HL-60 (cell line): ENCODE measurements at regions not wholly inside any gene's neighbourhood (a gene's known extent, or its start where the extent isn't known, plus 50 kb on each side); places are given as distances from the start of the nearest gene placed in this dataset.

ENCODE experiments used
- DNase-seq, 2 experiments: peaks; one replicate each; pipeline ENCODE4 v3.0.0-alpha.2; 2010 to 2020; ENCODE audit warnings: low read depth in 1 of 2, low spot score in 1 of 2
- H3K27ac ChIP-seq: fragments of 250-450 bp; sonication (Bioruptor Pico); replicated peaks from 2 replicates; pipeline ENCODE4 v1.5.1; 2020; ENCODE audit warnings: mild to moderate bottlenecking, moderate library complexity
- H3K27me3 ChIP-seq: fragments of 250-450 bp; sonication (Bioruptor Pico); 2 replicates; pipeline ENCODE4 v1.5.1; 2021; ENCODE audit warnings: mild to moderate bottlenecking, moderate library complexity; ENCODE audit not compliant: insufficient read depth, poor library complexity, severe bottlenecking
- H3K4me3 ChIP-seq: replicated peaks from 2 replicates; pipeline ENCODE4 v1.5.1; 2011; ENCODE audit warnings: mild to moderate bottlenecking, control low read depth, low read length; ENCODE audit not compliant: insufficient read depth
- CTCF ChIP-seq: IDR thresholded peaks from one replicate; pipeline ENCODE4 v1.5.1; 2011; ENCODE audit warnings: low read length, control low read depth, inconsistent platforms; ENCODE audit not compliant: insufficient read depth
- GABPA ChIP-seq: IDR thresholded peaks from 2 replicates; pipeline ENCODE4 v1.6.1; 2012; ENCODE audit warnings: low read depth
- POLR2AphosphoS5 ChIP-seq: IDR thresholded peaks from 2 replicates; pipeline ENCODE4 v1.6.1; 2012; ENCODE audit warnings: low read depth
- SPI1 ChIP-seq: IDR thresholded peaks from 2 replicates; pipeline ENCODE4 v1.6.1; 2012; ENCODE audit warnings: low read depth, mild to moderate bottlenecking, borderline replicate concordance
- TF ChIP-seq, protein P1 (sequence below): IDR thresholded peaks from 2 replicates; pipeline ENCODE4 v1.6.1; 2012; ENCODE audit warnings: low read depth; ENCODE audit not compliant: insufficient replicate concordance

DNA sequence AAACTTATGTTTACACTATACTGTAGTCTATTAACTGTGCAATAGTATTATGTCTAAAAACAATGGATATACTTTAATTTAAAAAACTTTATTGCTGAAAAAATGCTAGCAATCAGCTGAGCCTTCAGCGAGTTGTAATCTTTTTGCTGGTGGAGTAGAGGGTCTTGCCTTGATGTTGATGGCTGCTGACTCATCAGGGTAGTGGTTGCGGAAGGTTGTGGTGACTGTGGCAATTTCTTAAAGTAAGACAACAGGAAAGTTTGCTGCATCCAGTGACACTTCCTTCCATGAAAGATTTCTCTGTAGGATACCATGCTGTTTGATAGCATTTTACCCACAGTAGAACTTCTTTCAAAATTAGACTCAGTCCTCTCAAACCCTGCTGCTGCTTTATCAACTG lies 234.7 kb upstream of the CSF3R start:
- peak in 1 of 2 experiments; percentile 45 for DNase-seq
- Histone ChIP-seq H3K27ac (no peak overlapping the region), H3K4me3 (no peak overlapping the region), H3K27me3 (peaks cover 3% of the 10 kb centered on the region)
- TF ChIP-seq GABPA (no peak), SPI1 (0 out of 2 replicates have a peak, but pooled peaks have one; percentile 5)

GRCh38 chr1:36715797-36716196 lies 233.1 kb upstream of the CSF3R start:
- TF ChIP-seq, protein P1, sequence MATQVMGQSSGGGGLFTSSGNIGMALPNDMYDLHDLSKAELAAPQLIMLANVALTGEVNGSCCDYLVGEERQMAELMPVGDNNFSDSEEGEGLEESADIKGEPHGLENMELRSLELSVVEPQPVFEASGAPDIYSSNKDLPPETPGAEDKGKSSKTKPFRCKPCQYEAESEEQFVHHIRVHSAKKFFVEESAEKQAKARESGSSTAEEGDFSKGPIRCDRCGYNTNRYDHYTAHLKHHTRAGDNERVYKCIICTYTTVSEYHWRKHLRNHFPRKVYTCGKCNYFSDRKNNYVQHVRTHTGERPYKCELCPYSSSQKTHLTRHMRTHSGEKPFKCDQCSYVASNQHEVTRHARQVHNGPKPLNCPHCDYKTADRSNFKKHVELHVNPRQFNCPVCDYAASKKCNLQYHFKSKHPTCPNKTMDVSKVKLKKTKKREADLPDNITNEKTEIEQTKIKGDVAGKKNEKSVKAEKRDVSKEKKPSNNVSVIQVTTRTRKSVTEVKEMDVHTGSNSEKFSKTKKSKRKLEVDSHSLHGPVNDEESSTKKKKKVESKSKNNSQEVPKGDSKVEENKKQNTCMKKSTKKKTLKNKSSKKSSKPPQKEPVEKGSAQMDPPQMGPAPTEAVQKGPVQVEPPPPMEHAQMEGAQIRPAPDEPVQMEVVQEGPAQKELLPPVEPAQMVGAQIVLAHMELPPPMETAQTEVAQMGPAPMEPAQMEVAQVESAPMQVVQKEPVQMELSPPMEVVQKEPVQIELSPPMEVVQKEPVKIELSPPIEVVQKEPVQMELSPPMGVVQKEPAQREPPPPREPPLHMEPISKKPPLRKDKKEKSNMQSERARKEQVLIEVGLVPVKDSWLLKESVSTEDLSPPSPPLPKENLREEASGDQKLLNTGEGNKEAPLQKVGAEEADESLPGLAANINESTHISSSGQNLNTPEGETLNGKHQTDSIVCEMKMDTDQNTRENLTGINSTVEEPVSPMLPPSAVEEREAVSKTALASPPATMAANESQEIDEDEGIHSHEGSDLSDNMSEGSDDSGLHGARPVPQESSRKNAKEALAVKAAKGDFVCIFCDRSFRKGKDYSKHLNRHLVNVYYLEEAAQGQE: no peak
- TF ChIP-seq GABPA (no peak), SPI1 (no peak), CTCF (no peak), POLR2AphosphoS5 (no peak)
- Histone ChIP-seq H3K27ac (no peak overlapping the region), H3K4me3 (no peak overlapping the region), H3K27me3 (peaks cover 7% of the 10 kb centered on the region)
- no peak for DNase-seq

- TF ChIP-seq, protein P1: no peak
- no peak for TF ChIP-seq CTCF
- Histone ChIP-seq H3K27me3 (peaks cover 7% of the 10 kb centered on the region), H3K27ac (no peak overlapping the region), H3K4me3 (no peak overlapping the region)
- no peak for DNase-seq
Observed at GRCh38 chr1:36714301-36714700, 231.6 kb upstream of the CSF3R start.

- peaks cover 10% of the 10 kb centered on the region for H3K27me3 ChIP-seq
- no peak overlapping the region for H3K27ac ChIP-seq
- TF ChIP-seq, protein P1: no peak
- TF ChIP-seq CTCF: no peak
- no peak for TF ChIP-seq SPI1
- no peak for DNase-seq
- no peak overlapping the region for H3K4me3 ChIP-seq
Observed at GRCh38 chr1:36711480-36711879, 228.8 kb upstream of the CSF3R start.
